Heart left ventricle (tissue), 16 donors: ENCODE measurements at regions not wholly inside any gene's neighbourhood (a gene's known extent, or its start where the extent isn't known, plus 50 kb on each side); places are given as distances from the start of the nearest gene placed in this dataset.

ENCODE experiments used
- ATAC-seq, 4 donors: fragments of 200-7000 bp; cut with Tn5 transposase; one replicate each; pipeline ENCODE4 v1.9.1; 2020 to 2022; ENCODE audit warnings: moderate library complexity in 4 of 4, mild to moderate bottlenecking in 3 of 4, moderate number of reproducible peaks in 1 of 4
- DNase-seq, 5 donors: peaks; one replicate each; pipeline ENCODE4 v3.0.0-alpha.2; 2020
- H3K27ac ChIP-seq, 12 donors: fragments of 200-600 bp; sonication (generic) in 4 of 12; one replicate each; pipeline versions ENCODE4 v1.5.0 to v1.8.0; 2016 to 2022; ENCODE audit warnings: mild to moderate bottlenecking in 2 of 12
- H3K27me3 ChIP-seq, 9 donors: fragments of 200-600 bp; sonication (generic) in 2 of 9; one replicate each; pipeline versions ENCODE4 v1.5.1 to v1.8.0; 2016 to 2022; ENCODE audit warnings: mild to moderate bottlenecking in 3 of 9
- H3K36me3 ChIP-seq, 9 donors: fragments of 200-600 bp; sonication (generic) in 2 of 9; one replicate each; pipeline versions ENCODE4 v1.5.0 to v1.8.0; 2018 to 2022; ENCODE audit warnings: mild to moderate bottlenecking in 2 of 9
- H3K4me1 ChIP-seq, 12 donors: fragments of 200-600 bp; sonication (generic) in 4 of 12; one replicate each; pipeline versions ENCODE4 v1.5.0 to v1.8.0; 2016 to 2022; ENCODE audit warnings: mild to moderate bottlenecking in 3 of 12
- H3K4me3 ChIP-seq, 12 donors: fragments of 200-600 bp; sonication (generic) in 4 of 12; one replicate each; pipeline versions ENCODE4 v1.5.0 to v1.8.0; 2017 to 2022; ENCODE audit warnings: mild to moderate bottlenecking in 9 of 12, moderate library complexity in 4 of 12
- H3K9me3 ChIP-seq, 12 donors: fragments of 200-600 bp; sonication (generic) in 4 of 12; one replicate each; pipeline versions ENCODE4 v1.5.0 to v1.8.0; 2016 to 2022; ENCODE audit warnings: mild to moderate bottlenecking in 1 of 12
- CTCF ChIP-seq, 12 donors: fragments of 200-600 bp; sonication (generic) in 4 of 12; IDR thresholded peaks; one replicate each; pipeline versions ENCODE4 v1.5.0 to v1.8.0; 2018 to 2022; ENCODE audit warnings: antibody characterized with exemption in 12 of 12, mild to moderate bottlenecking in 5 of 12
- POLR2A ChIP-seq, 2 donors: fragments of 450-650 bp; IDR thresholded peaks; one replicate each; pipeline ENCODE4 v1.6.1; 2017; ENCODE audit warnings: antibody characterized with exemption in 2 of 2, mild to moderate bottlenecking in 2 of 2, moderate library complexity in 2 of 2
- WGBS, 4 donors: extraction: QIAGEN DNeasy Blood & Tissue Kit in 2 of 4; methylation state at CpG; one replicate each; pipeline versions ENCODE4 v1.1.5 to v1.1.7; 2013 to 2018; 5-methylcytosine and 5-hydroxymethylcytosine counted together
- intact Hi-C, 10 donors: fragments of 100-400 bp; cut with DNase I; formaldehyde crosslinking; loops; one replicate each; pipeline versions ENCODE4 v1.11.1 to v1.14.2; 2022
- donor health status: ischemic (EF 13 %, LVEDD 7.1; RV severe dilation, severe dysfunction).
- donor health status: healthy with polysubstance abuse.
- donor health status: DM: no; HTN: yes; CAD: no.
- donor health status: DM: no; HTN: no; CAD: no.
- donor health status: ischemic (EF 25% LVEDD 6.9; RV normal size, moderate dysfunction).
- donor health status: ischemic (EF 25% LVEDD 5.7; RV mildly dilated, moderate dysfunction).
- donor health status: healthy.
- donor health status: DM: yes; HTN: yes; CAD: no.
- donor health status: ischemic (EF 35%, LVEDD 5.7; RV mildly dilated, moderate dysfunction).
- donor health status: nonischemic (EF 11% LVEDD 7.7; RV severe dilation, severe dysfunction).
- donor health status: DM: yes; HTN: yes; CAD: no.
- donor health status: PGD.
- donor health status: ischemic (EF 29% LVEDD 5.4; RV normal size, mild dysfunction).
- donor health status: nonischemic (EF 23%, LVEDD 6.1; RV moderate dilation, normal function).

GRCh38 chr5:179413086-179413690, 67.9 kb upstream of the ADAMTS2 start:
- 84 to 90% (median 88%) methylated on average over 10 to 11 of the region's 11 CpGs for WGBS, 4 donors
- Histone ChIP-seq H3K27me3 (peaks cover 0 to 15% (median 0%) of the 10 kb centered on the region in 9 donors), H3K4me3 (no peak overlapping the region), H3K36me3 (no peaks in the 10 kb centered on the region), H3K27ac (no peak overlapping the region), H3K4me1 (no peaks in the 10 kb centered on the region), H3K9me3 (no peaks in the 10 kb centered on the region)
- ATAC-seq (no peak), DNase-seq (no peak)
- TF ChIP-seq POLR2A (IDR thresholded peaks at IDR 0.05) (no peak), CTCF (IDR thresholded peaks at IDR 0.05) (no peak)
- intact Hi-C loops = no loop called here

GRCh38 chr5:179411161-179411841, 66.0 kb upstream of the ADAMTS2 start:
- intact Hi-C loops = no loop called here
- Histone ChIP-seq H3K36me3 (no peaks in the 10 kb centered on the region), H3K27ac (no peak overlapping the region), H3K4me1 (peaks cover 0 to 17% (median 0%) of the 10 kb centered on the region in 12 donors), H3K9me3 (no peaks in the 10 kb centered on the region), H3K27me3 (peaks cover 0 to 6% (median 0%) of the 10 kb centered on the region in 9 donors), H3K4me3 (no peak overlapping the region)
- DNase-seq (no peak), ATAC-seq (no peak)
- TF ChIP-seq POLR2A (IDR thresholded peaks at IDR 0.05) (no peak), CTCF (IDR thresholded peaks at IDR 0.05) (no peak)
- WGBS, 4 donors = 89 to 94% (median 92%) methylated on average over 11 to 14 of the region's 14 CpGs

GRCh38 chr5:179410291-179411160, 65.3 kb upstream of the ADAMTS2 start:
- ATAC-seq (no peak), DNase-seq (no peak)
- Histone ChIP-seq H3K4me1 (peaks cover 0 to 18% (median 0%) of the 10 kb centered on the region in 12 donors), H3K9me3 (no peaks in the 10 kb centered on the region), H3K36me3 (no peaks in the 10 kb centered on the region), H3K27me3 (peaks cover 0 to 6% (median 0%) of the 10 kb centered on the region in 9 donors), H3K4me3 (no peak overlapping the region), H3K27ac (no peak overlapping the region)
- TF ChIP-seq CTCF (IDR thresholded peaks at IDR 0.05) (no peak), POLR2A (IDR thresholded peaks at IDR 0.05) (no peak)
- 87 to 93% (median 90%) methylated on average over 22 to 27 of the region's 27 CpGs for WGBS, 4 donors
- intact Hi-C loops = no loop called here

GRCh38 chr5:179409806-179410205, 64.5 kb upstream of the ADAMTS2 start:
- intact Hi-C loops = loop anchor here in 1 of 10 donors (5.0 kb wide), 1 partner anchor 243 kb away; no protein-coding TSS in a partner anchor
- TF ChIP-seq POLR2A (IDR thresholded peaks at IDR 0.05) (no peak), CTCF (IDR thresholded peaks at IDR 0.05) (no peak)
- H3K27me3 ChIP-seq = peaks cover 0 to 4% (median 0%) of the 10 kb centered on the region in 9 donors
- H3K4me1 ChIP-seq = peaks cover 0 to 18% (median 0%) of the 10 kb centered on the region in 12 donors
- H3K4me3 ChIP-seq = no peak overlapping the region
- ATAC-seq (no peak), DNase-seq (no peak)
- H3K9me3 ChIP-seq = no peaks in the 10 kb centered on the region
- no peaks in the 10 kb centered on the region for H3K36me3 ChIP-seq
- H3K27ac ChIP-seq = no peak overlapping the region
- WGBS, 4 donors = 85 to 91% (median 89%) methylated on average over 7 of the region's 7 CpGs
